ENCODE measurements at regions not wholly inside any gene's neighbourhood (a gene's known extent, or its start where the extent isn't known, plus 50 kb on each side); places are given as distances from the start of the nearest gene placed in this dataset.

- no peak for TF ChIP-seq CTCF (IDR thresholded peaks at IDR 0.05)
- TF ChIP-seq POLR2A (IDR thresholded peaks at IDR 0.05): no peak
- no peak for TF ChIP-seq EP300 (IDR thresholded peaks at IDR 0.05)
- no peak for TF ChIP-seq POLR2AphosphoS5 (IDR thresholded peaks at IDR 0.05)
These were observed 82.4 kb upstream of the TCF21 start for GRCh38 chr6:133806382-133807140.

Measured in gastroesophageal sphincter (tissue), 3 donors.